Gastroesophageal sphincter (tissue), 3 donors: ENCODE measurements at regions not wholly inside any gene's neighbourhood (a gene's known extent, or its start where the extent isn't known, plus 50 kb on each side); places are given as distances from the start of the nearest gene placed in this dataset.

Source experiments
- POLR2A ChIP-seq, 2 donors: fragments of 450-650 bp; IDR thresholded peaks; one replicate each; pipeline ENCODE4 v1.6.1; 2017; ENCODE audit warnings: antibody characterized with exemption in 2 of 2, mild to moderate bottlenecking in 2 of 2, moderate library complexity in 1 of 2
- POLR2AphosphoS5 ChIP-seq: sonication (generic); formaldehyde crosslinking; IDR thresholded peaks from one replicate; pipeline ENCODE4 v1.6.1; 2017; ENCODE audit warnings: antibody characterized with exemption
- TF ChIP-seq, protein P1 (sequence below), 4 experiments: fragments of 200-600 bp in 2 of 4; fragments of 450-650 bp in 2 of 4; sonication (generic) in 1 of 4; IDR thresholded peaks; one replicate each; pipeline ENCODE4 v1.5.1; 2017 to 2019; ENCODE audit warnings: antibody characterized with exemption in 4 of 4, mild to moderate bottlenecking in 2 of 4, moderate library complexity in 2 of 4

- TF ChIP-seq, protein P1, sequence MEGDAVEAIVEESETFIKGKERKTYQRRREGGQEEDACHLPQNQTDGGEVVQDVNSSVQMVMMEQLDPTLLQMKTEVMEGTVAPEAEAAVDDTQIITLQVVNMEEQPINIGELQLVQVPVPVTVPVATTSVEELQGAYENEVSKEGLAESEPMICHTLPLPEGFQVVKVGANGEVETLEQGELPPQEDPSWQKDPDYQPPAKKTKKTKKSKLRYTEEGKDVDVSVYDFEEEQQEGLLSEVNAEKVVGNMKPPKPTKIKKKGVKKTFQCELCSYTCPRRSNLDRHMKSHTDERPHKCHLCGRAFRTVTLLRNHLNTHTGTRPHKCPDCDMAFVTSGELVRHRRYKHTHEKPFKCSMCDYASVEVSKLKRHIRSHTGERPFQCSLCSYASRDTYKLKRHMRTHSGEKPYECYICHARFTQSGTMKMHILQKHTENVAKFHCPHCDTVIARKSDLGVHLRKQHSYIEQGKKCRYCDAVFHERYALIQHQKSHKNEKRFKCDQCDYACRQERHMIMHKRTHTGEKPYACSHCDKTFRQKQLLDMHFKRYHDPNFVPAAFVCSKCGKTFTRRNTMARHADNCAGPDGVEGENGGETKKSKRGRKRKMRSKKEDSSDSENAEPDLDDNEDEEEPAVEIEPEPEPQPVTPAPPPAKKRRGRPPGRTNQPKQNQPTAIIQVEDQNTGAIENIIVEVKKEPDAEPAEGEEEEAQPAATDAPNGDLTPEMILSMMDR (IDR thresholded peaks at IDR 0.05): no peak
- TF ChIP-seq POLR2AphosphoS5: no peak
- no peak for TF ChIP-seq POLR2A (IDR thresholded peaks at IDR 0.05)
Observed at GRCh38 chr1:199399996-199400724, 627.4 kb upstream of the NR5A2 start.
